K562 (cell line): ENCODE measurements at regions not wholly inside any gene's neighbourhood (a gene's known extent, or its start where the extent isn't known, plus 50 kb on each side); places are given as distances from the start of the nearest gene placed in this dataset.

ENCODE experiments used
- MCM2 ChIP-seq: fragments of 450-650 bp; IDR thresholded peaks from 2 replicates; pipeline ENCODE4 v1.6.1; 2017; ENCODE audit warnings: low read depth, mild to moderate bottlenecking
- NFIX ChIP-seq: fragments of 250-450 bp; sonication (Bioruptor Pico); IDR thresholded peaks from 2 replicates; pipeline ENCODE4 v1.4.0; 2020; ENCODE audit warnings: low read depth, mild to moderate bottlenecking, moderate library complexity
- NONO ChIP-seq, 2 experiments: fragments of 200-400 bp in 1 of 2; fragments of 450-650 bp in 1 of 2; formaldehyde crosslinking in 1 of 2; IDR thresholded peaks; 2 replicates each; pipeline ENCODE4 v1.6.1; 2017; ENCODE audit warnings: low read depth in 2 of 2, mild to moderate bottlenecking in 2 of 2, moderate library complexity in 2 of 2, low read length in 1 of 2
- STAT5A ChIP-seq: IDR thresholded peaks from 2 replicates; pipeline ENCODE4 v1.6.1; 2012; ENCODE audit warnings: low read length, inconsistent platforms, borderline replicate concordance
- TF ChIP-seq, protein P1 (sequence below): fragments of 250-450 bp; sonication (Bioruptor Pico); IDR thresholded peaks from 2 replicates; pipeline ENCODE4 v1.4.0; 2020; ENCODE audit warnings: borderline replicate concordance

DNA sequence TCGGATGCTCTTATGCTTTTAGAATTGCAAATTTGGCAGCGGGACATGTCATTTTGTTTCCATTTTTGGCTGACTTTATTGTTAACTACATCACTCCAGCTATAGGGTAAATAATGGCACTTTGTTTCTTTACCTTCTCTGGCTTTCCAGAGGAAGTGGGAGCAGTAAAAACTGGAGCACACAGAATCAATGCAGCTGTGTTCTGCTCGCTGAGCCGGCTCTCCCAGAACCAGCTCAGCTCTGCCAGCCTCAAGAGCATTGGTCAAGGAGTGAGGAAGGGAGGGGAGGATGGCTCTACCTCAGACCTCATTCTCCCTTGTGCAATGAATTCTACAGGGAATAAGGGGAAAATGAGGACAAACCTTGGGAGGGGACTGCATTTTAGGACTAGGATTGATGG is 50.5 kb upstream of the SPATA13 start (continued):
- TF ChIP-seq MCM2 (no peak), NONO (IDR thresholded peaks at IDR 0.05; ENCODE audit: low read depth in 2 of 2, low read length in 1 of 2) (no peak), NFIX (CRISPR knock-in tag) (no peak), STAT5A (no peak)
- TF ChIP-seq, protein P1, sequence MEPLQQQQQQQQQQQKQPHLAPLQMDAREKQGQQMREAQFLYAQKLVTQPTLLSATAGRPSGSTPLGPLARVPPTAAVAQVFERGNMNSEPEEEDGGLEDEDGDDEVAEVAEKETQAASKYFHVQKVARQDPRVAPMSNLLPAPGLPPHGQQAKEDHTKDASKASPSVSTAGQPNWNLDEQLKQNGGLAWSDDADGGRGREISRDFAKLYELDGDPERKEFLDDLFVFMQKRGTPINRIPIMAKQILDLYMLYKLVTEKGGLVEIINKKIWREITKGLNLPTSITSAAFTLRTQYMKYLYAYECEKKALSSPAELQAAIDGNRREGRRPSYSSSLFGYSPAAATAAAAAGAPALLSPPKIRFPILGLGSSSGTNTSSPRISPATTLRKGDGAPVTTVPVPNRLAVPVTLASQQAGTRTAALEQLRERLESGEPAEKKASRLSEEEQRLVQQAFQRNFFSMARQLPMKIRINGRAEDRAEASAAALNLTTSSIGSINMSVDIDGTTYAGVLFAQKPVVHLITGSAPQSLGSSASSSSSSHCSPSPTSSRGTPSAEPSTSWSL = no peak
